Chondrocyte (in vitro differentiated cells): ENCODE measurements at regions not wholly inside any gene's neighbourhood (a gene's known extent, or its start where the extent isn't known, plus 50 kb on each side); places are given as distances from the start of the nearest gene placed in this dataset.

Experiments
- DNase-seq: peaks from one replicate; pipeline ENCODE4 v3.0.0; 2021; ENCODE audit warnings: mixed read lengths, low spot score
- H3K27ac Mint-ChIP-seq: one replicate; pipeline ENCODE4 v1.8.0; 2021; ENCODE audit warnings: mild to moderate bottlenecking, moderate library complexity, mixed read lengths; ENCODE audit not compliant: unreplicated experiment
- H3K27me3 Mint-ChIP-seq: 2 replicates; pipeline ENCODE4 v1.8.0; 2021; ENCODE audit warnings: low read depth, mixed read lengths
- H3K36me3 Mint-ChIP-seq: 2 replicates; pipeline ENCODE4 v1.8.0; 2021; ENCODE audit warnings: low read depth, mixed read lengths
- H3K4me1 Mint-ChIP-seq: 2 replicates; pipeline ENCODE4 v1.8.0; 2021; ENCODE audit warnings: low read depth, mild to moderate bottlenecking, mixed read lengths
- H3K4me3 Mint-ChIP-seq: one replicate; pipeline ENCODE4 v1.8.0; 2021; ENCODE audit warnings: mild to moderate bottlenecking, moderate library complexity, mixed read lengths; ENCODE audit not compliant: unreplicated experiment
- H3K9me3 Mint-ChIP-seq: 2 replicates; pipeline ENCODE4 v1.8.0; 2021; ENCODE audit warnings: low read depth, mixed read lengths
- TF ChIP-seq, protein P1 (sequence below): fragments of 200-600 bp; sonication (generic); IDR thresholded peaks from 2 replicates; pipeline ENCODE4 v1.5.0; 2021; ENCODE audit warnings: antibody characterized with exemption, mild to moderate bottlenecking, moderate library complexity

- Mint-ChIP-seq H3K27ac (no peak overlapping the region), H3K9me3 (no peaks in the 10 kb centered on the region), H3K27me3 (no peaks in the 10 kb centered on the region), H3K36me3 (no peaks in the 10 kb centered on the region), H3K4me1 (peaks cover 11% of the 10 kb centered on the region), H3K4me3 (no peak overlapping the region)
- TF ChIP-seq, protein P1, sequence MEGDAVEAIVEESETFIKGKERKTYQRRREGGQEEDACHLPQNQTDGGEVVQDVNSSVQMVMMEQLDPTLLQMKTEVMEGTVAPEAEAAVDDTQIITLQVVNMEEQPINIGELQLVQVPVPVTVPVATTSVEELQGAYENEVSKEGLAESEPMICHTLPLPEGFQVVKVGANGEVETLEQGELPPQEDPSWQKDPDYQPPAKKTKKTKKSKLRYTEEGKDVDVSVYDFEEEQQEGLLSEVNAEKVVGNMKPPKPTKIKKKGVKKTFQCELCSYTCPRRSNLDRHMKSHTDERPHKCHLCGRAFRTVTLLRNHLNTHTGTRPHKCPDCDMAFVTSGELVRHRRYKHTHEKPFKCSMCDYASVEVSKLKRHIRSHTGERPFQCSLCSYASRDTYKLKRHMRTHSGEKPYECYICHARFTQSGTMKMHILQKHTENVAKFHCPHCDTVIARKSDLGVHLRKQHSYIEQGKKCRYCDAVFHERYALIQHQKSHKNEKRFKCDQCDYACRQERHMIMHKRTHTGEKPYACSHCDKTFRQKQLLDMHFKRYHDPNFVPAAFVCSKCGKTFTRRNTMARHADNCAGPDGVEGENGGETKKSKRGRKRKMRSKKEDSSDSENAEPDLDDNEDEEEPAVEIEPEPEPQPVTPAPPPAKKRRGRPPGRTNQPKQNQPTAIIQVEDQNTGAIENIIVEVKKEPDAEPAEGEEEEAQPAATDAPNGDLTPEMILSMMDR, result no peak
- no peak for DNase-seq
These were observed 440.7 kb upstream of the MMADHC start for GRCh38 chr2:150028322-150028721.

DNA sequence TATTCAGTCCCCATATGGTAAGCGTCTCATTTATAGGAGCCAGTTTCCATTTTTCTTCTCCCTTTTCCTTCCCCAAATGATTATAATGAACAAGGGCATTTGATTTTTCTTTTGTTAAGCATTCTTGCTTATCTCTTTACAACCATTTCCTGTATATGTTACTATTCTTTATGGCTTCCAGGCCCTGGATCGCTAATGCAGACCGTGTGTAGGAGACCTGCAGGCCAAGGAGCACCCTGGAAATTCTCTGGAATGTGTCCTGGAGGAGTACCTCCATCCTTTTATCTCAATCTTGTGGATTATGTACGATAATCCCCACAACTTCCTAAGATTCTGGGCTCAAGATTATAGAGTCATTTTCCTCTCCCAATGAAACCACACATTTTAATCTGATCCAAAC is 439.6 kb upstream of the MMADHC start:
- H3K4me3 Mint-ChIP-seq, result no peak overlapping the region
- H3K27me3 Mint-ChIP-seq, result no peaks in the 10 kb centered on the region
- H3K27ac Mint-ChIP-seq, result no peak overlapping the region
- no peaks in the 10 kb centered on the region for H3K9me3 Mint-ChIP-seq
- H3K4me1 Mint-ChIP-seq, result peaks cover 11% of the 10 kb centered on the region
- TF ChIP-seq, protein P1, result no peak
- DNase-seq, result no peak
- no peaks in the 10 kb centered on the region for H3K36me3 Mint-ChIP-seq

- H3K27ac Mint-ChIP-seq, result no peak overlapping the region
- H3K27me3 Mint-ChIP-seq, result no peaks in the 10 kb centered on the region
- no peaks in the 10 kb centered on the region for H3K4me1 Mint-ChIP-seq
- H3K4me3 Mint-ChIP-seq, result no peak overlapping the region
- H3K9me3 Mint-ChIP-seq, result no peaks in the 10 kb centered on the region
- no peak for DNase-seq
- no peaks in the 10 kb centered on the region for H3K36me3 Mint-ChIP-seq
- TF ChIP-seq, protein P1, result no peak
These were observed 436.1 kb upstream of the MMADHC start for GRCh38 chr2:150023663-150024062.

DNA sequence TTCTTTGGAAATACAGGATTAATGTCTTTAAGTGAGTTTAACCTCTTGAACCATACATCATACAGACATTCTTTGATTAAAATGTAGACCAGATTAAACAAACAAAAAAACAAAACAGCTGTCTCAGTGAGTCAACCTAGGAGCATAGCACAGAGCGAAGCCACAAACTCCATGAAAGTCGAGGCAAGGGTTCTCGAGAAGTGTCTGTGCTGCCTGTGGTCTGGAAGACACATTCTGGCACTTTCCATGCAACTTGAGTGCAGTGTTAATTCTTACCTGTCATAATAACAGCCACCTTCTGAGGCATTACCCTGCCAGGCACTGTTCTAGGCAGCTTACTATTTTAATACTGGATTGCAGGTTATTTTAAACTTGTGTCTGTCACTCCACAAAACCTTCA is 435.5 kb upstream of the MMADHC start:
- no peaks in the 10 kb centered on the region for H3K4me1 Mint-ChIP-seq
- no peak overlapping the region for H3K27ac Mint-ChIP-seq
- no peaks in the 10 kb centered on the region for H3K9me3 Mint-ChIP-seq
- no peaks in the 10 kb centered on the region for H3K27me3 Mint-ChIP-seq
- TF ChIP-seq, protein P1, result no peak
- H3K36me3 Mint-ChIP-seq, result no peaks in the 10 kb centered on the region
- no peak for DNase-seq
- no peak overlapping the region for H3K4me3 Mint-ChIP-seq

GRCh38 chr2:150020937-150021673 is 433.5 kb upstream of the MMADHC start:
- Mint-ChIP-seq H3K4me3 (no peak overlapping the region), H3K36me3 (no peaks in the 10 kb centered on the region), H3K4me1 (no peaks in the 10 kb centered on the region), H3K27me3 (no peaks in the 10 kb centered on the region), H3K27ac (no peak overlapping the region), H3K9me3 (no peaks in the 10 kb centered on the region)
- no peak for DNase-seq
- TF ChIP-seq, protein P1, result no peak
